ENCODE measurements at regions not wholly inside any gene's neighbourhood (a gene's known extent, or its start where the extent isn't known, plus 50 kb on each side); places are given as distances from the start of the nearest gene placed in this dataset.

DNA sequence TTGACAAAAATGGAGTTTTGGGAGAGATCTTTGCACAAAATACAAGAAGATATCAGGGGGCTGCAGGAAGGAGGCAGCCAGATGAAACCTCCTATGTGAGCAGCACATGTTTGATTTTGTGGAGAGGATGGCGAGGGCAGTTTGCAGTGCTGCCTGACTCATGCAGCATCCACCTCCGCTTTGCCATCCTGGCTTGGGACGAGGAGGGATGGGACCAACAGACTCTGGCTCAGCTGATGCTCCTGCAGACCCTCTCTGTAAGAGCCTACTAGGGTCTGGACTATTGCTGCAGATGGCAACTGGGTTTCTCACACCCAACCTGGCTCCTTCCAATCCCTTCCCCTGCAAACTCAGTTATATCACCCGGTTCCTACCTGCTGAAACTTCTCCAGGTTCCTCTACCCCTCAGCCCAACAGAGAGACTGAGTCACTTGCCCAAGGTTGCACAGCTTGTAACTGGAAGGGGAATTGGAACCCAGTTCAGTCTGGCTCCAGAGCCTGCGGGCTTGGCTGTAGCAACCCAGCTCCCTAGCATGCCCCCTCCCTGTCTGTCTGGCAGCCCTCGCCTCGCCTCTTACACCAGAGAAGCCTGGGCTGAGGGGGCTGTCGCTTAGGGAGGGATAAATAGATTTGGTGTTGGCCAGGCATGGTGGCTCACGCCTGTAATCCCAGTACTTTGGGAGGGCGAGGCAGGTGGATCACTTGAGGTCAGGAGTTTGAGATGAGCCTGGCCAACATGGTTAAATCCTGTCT is 205.8 kb downstream of the PTPRU start:
- TF ChIP-seq CTCF (IDR thresholded peaks at IDR 0.05) = no peak
- no peak for TF ChIP-seq POLR2A (IDR thresholded peaks at IDR 0.05)
- no peak for TF ChIP-seq POLR2AphosphoS5 (IDR thresholded peaks at IDR 0.05)
- no peak overlapping the region for H3K27ac ChIP-seq
- no peaks in the 10 kb centered on the region for H3K27me3 ChIP-seq
- no peaks in the 10 kb centered on the region for H3K4me1 ChIP-seq
- H3K9me3 ChIP-seq = no peaks in the 10 kb centered on the region
- DNase-seq (ENCODE audit: low spot score in 2 of 2) = peak in 1 of 2 donors; percentile 28
- H3K36me3 ChIP-seq = no peaks in the 10 kb centered on the region
- intact Hi-C loops (cut with DNase I; ENCODE audit: low total_unique reads) = no loop called here
- no peak overlapping the region for H3K4me3 ChIP-seq

GRCh38 chr1:29439615-29440014 is 203.3 kb downstream of the PTPRU start:
- intact Hi-C loops (cut with DNase I; ENCODE audit: low total_unique reads) = no loop called here
- Histone ChIP-seq H3K36me3 (no peaks in the 10 kb centered on the region), H3K27ac (no peak overlapping the region), H3K4me1 (no peaks in the 10 kb centered on the region), H3K9me3 (no peaks in the 10 kb centered on the region), H3K4me3 (no peak overlapping the region), H3K27me3 (no peaks in the 10 kb centered on the region)
- TF ChIP-seq POLR2A (IDR thresholded peaks at IDR 0.05) (no peak), CTCF (IDR thresholded peaks at IDR 0.05) (no peak), POLR2AphosphoS5 (IDR thresholded peaks at IDR 0.05) (no peak)
- no peak for DNase-seq (ENCODE audit: low spot score in 2 of 2)

DNA sequence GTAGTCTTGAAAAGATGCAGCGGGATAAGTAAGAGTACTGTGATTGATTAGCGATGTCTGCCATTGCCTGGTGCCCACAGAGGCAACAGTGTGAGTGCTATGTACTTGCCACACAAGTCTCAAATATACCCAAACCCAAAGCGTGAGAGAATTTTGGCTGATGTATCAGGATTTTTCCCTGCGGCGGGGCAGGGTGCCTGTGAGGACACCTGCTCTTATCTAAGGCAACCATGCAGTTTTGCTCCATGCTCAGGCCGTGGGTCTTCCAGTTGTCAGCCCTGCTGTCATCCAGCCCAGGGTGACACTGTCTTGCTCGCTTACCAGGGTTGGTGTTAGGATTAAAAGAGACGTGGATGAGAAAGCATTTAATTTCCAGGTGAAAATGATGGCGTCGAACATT is 202.7 kb downstream of the PTPRU start:
- TF ChIP-seq POLR2A (IDR thresholded peaks at IDR 0.05) = no peak
- TF ChIP-seq POLR2AphosphoS5 (IDR thresholded peaks at IDR 0.05) = no peak
- H3K36me3 ChIP-seq = no peaks in the 10 kb centered on the region
- no peaks in the 10 kb centered on the region for H3K9me3 ChIP-seq
- no peak overlapping the region for H3K4me3 ChIP-seq
- no peak for DNase-seq (ENCODE audit: low spot score in 2 of 2)
- intact Hi-C loops (cut with DNase I; ENCODE audit: low total_unique reads) = no loop called here
- H3K27me3 ChIP-seq = no peaks in the 10 kb centered on the region
- no peak overlapping the region for H3K27ac ChIP-seq
- H3K4me1 ChIP-seq = no peaks in the 10 kb centered on the region

GRCh38 chr1:29437946-29438345 is 201.6 kb downstream of the PTPRU start:
- Histone ChIP-seq H3K9me3 (no peaks in the 10 kb centered on the region), H3K4me3 (no peak overlapping the region), H3K4me1 (no peaks in the 10 kb centered on the region), H3K27ac (no peak overlapping the region), H3K36me3 (no peaks in the 10 kb centered on the region), H3K27me3 (no peaks in the 10 kb centered on the region)
- intact Hi-C loops (cut with DNase I; ENCODE audit: low total_unique reads) = no loop called here
- TF ChIP-seq POLR2A (IDR thresholded peaks at IDR 0.05) = no peak
- TF ChIP-seq CTCF (IDR thresholded peaks at IDR 0.05) = no peak
- TF ChIP-seq POLR2AphosphoS5 (IDR thresholded peaks at IDR 0.05) = no peak
- peak in 1 of 2 donors; percentile 2 for DNase-seq (ENCODE audit: low spot score in 2 of 2)

DNA sequence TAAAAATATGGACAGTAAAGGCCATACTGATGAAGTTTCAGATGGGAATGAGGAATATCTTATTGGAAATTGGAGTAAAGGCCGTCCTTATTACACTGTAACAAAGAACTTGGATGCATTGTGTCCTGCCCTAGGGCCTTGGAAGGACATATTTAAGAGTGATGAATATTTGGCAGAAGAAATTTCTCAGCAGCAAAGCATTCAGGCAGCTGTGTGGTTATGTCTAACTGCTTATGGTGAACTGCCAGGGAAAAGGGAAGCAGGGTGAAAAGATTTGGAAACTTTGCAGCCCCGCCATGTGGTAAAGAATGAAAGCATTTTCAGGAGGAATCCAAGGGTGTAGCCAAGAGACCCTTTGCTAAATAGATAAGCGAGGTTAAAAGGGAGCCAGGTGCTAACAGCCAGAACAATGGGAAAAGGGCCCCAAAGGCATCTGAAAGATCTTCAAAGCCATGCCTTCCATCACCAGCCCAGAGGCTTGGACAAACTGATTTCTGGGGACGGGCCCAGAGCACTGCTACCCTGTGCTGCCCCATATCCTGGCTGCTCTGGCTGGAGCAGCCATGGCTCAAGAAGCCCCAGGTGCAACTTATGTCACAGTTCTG is 200.0 kb downstream of the PTPRU start:
- Histone ChIP-seq H3K9me3 (no peaks in the 10 kb centered on the region), H3K27me3 (no peaks in the 10 kb centered on the region), H3K36me3 (no peaks in the 10 kb centered on the region), H3K4me1 (no peaks in the 10 kb centered on the region), H3K4me3 (no peak overlapping the region), H3K27ac (no peak overlapping the region)
- DNase-seq (ENCODE audit: low spot score in 2 of 2) = peak in 1 of 2 donors; percentile 6
- TF ChIP-seq CTCF (IDR thresholded peaks at IDR 0.05) (no peak), POLR2A (IDR thresholded peaks at IDR 0.05) (no peak), POLR2AphosphoS5 (IDR thresholded peaks at IDR 0.05) (no peak)
- intact Hi-C loops (cut with DNase I; ENCODE audit: low total_unique reads) = no loop called here
